ENCODE measurements at regions not wholly inside any gene's neighbourhood (a gene's known extent, or its start where the extent isn't known, plus 50 kb on each side); places are given as distances from the start of the nearest gene placed in this dataset.
"Not testable (repeated sequence)": the region's sequence is repeated elsewhere in the genome, so short reads cannot be mapped to it uniquely, and the experiment has no call there.

DNA sequence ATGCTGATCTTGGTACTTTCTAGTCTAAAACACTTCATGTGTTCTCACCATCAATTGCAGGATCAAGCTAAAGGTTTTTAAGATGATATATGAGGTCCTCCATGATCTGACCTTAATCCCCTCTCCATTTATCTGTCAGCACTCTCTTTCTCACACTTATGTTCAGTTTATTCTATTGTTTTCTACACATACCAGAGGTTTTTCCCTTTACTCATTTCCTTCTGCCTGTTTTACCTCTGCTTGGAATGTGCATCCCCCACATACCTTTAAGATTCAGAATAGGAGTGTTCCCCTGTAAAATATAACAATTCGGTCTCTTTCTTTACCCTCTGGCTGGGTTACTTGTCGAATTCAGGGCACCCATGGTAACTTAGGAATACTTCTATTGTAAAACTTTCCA is 219.1 kb upstream of the PKP2 start:
- no peak overlapping the region for H3K27ac ChIP-seq (ENCODE audit: low read depth, low read length, poor library complexity, severe bottlenecking)

DNA sequence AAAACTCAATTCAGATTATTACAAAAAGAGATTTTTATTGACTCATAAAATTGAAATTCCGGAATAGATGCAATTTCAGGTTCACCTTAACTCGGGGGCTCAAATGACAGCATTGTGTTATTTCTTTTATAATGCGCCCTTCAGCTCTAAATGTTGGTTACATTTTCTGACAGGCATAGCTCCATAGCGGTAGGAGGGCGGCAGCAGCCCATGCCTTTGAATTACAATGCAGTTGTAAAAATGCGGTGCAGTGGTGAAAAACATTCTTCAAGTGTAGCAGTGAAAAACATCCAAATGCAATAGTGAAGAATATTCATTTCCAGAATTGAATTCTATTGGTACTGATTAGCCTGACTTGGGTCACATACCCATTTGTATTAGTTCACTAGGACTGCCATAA is 215.3 kb upstream of the PKP2 start:
- H3K4me3 ChIP-seq (ENCODE audit: low read depth, low read length, poor library complexity, severe bottlenecking) = no peak overlapping the region
- intact Hi-C loops (cut with micrococcal nuclease; ENCODE audit: unreplicated experiment) = no loop called here
- H3K4me1 ChIP-seq (ENCODE audit: insufficient read depth, low read length, poor library complexity, severe bottlenecking) = no peaks in the 10 kb centered on the region
- no peaks in the 10 kb centered on the region for H3K9me3 ChIP-seq (ENCODE audit: low read depth, low read length, poor library complexity, severe bottlenecking)
- TF ChIP-seq, protein P1, sequence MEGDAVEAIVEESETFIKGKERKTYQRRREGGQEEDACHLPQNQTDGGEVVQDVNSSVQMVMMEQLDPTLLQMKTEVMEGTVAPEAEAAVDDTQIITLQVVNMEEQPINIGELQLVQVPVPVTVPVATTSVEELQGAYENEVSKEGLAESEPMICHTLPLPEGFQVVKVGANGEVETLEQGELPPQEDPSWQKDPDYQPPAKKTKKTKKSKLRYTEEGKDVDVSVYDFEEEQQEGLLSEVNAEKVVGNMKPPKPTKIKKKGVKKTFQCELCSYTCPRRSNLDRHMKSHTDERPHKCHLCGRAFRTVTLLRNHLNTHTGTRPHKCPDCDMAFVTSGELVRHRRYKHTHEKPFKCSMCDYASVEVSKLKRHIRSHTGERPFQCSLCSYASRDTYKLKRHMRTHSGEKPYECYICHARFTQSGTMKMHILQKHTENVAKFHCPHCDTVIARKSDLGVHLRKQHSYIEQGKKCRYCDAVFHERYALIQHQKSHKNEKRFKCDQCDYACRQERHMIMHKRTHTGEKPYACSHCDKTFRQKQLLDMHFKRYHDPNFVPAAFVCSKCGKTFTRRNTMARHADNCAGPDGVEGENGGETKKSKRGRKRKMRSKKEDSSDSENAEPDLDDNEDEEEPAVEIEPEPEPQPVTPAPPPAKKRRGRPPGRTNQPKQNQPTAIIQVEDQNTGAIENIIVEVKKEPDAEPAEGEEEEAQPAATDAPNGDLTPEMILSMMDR (conservative IDR thresholded peaks at IDR 0.05; ENCODE audit: low read depth, low read length) = no peak
- no peak for TF ChIP-seq EZH2 (IDR thresholded peaks at IDR 0.05; ENCODE audit: borderline replicate concordance, low read depth, low read length, poor library complexity, severe bottlenecking)
- H3K27ac ChIP-seq (ENCODE audit: low read depth, low read length, poor library complexity, severe bottlenecking) = no peak overlapping the region
- ChIA-PET CTCF (no interaction called here), POLR2A (ENCODE audit: low non-redundant PET) (no interaction called here)
- BruUV-seq (replicated peaks) = no TSS peak
- no peak for DNase-seq (ENCODE audit: low spot score)
- H3K36me3 ChIP-seq (ENCODE audit: insufficient read depth, low read length, poor library complexity, severe bottlenecking) = no peaks in the 10 kb centered on the region
- no peaks in the 10 kb centered on the region for H3K27me3 ChIP-seq (replicated peaks; ENCODE audit: insufficient read depth, low read depth, low read length, poor library complexity)

More for the DNA sequence above, 219.1 kb upstream of the PKP2 start:
- BruUV-seq (replicated peaks) = no TSS peak
- H3K9me3 ChIP-seq (ENCODE audit: low read depth, low read length, poor library complexity, severe bottlenecking) = no peaks in the 10 kb centered on the region
- ChIA-PET POLR2A (ENCODE audit: low non-redundant PET) (no interaction called here), CTCF (no interaction called here)
- H3K36me3 ChIP-seq (ENCODE audit: insufficient read depth, low read length, poor library complexity, severe bottlenecking) = no peaks in the 10 kb centered on the region
- H3K27me3 ChIP-seq (replicated peaks; ENCODE audit: insufficient read depth, low read depth, low read length, poor library complexity) = no peaks in the 10 kb centered on the region
- no peak for DNase-seq (ENCODE audit: low spot score)
- H3K4me1 ChIP-seq (ENCODE audit: insufficient read depth, low read length, poor library complexity, severe bottlenecking) = no peaks in the 10 kb centered on the region
- no peak overlapping the region for H3K4me3 ChIP-seq (ENCODE audit: low read depth, low read length, poor library complexity, severe bottlenecking)
- intact Hi-C loops (cut with micrococcal nuclease; ENCODE audit: unreplicated experiment) = no loop called here
- no peak for TF ChIP-seq EZH2 (IDR thresholded peaks at IDR 0.05; ENCODE audit: borderline replicate concordance, low read depth, low read length, poor library complexity, severe bottlenecking)
- TF ChIP-seq, protein P1 (conservative IDR thresholded peaks at IDR 0.05; ENCODE audit: low read depth, low read length) = no peak

DNA sequence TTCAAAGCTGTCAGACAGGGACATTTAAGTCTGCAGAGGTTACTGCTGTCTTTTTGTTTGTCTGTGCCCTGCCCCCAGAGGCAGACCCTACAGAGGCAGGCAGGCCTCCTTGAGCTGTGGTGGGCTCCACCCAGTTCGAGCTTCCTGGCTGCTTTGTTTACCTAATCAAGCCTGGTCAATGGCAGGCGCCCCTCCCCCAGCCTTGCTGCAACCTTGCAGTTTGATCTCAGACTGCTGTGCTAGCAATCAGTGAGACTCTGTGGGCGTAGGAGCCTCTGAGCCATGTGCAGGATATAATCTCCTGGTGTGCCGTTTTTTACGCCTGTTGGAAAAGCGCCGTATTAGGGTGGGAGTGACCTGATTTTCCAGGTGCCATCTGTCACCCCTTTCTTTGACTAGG is 211.2 kb upstream of the PKP2 start:
- H3K4me1 ChIP-seq (ENCODE audit: insufficient read depth, low read length, poor library complexity, severe bottlenecking); intact Hi-C loops (cut with micrococcal nuclease; ENCODE audit: unreplicated experiment); POLR2A ChIA-PET (ENCODE audit: low non-redundant PET): not testable (repeated sequence)

DNA sequence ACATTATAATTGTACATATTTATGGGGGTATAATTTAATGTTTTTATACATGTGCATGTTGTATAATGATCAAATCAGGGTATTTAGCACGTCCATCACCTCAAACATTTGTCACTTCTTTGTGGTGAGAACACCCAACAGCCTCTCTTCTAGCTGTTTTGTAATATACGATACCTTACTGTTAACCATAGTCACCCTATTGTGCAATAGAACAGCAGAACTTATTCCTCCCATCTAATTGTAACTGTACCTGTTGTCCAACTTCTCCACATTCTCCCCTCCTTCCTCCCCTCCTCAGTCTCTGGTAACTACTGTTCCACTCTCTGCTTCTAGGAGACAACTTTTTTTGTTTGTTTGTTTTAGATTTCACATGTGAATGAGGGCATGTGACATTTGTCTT is 197.0 kb upstream of the PKP2 start:
- TF ChIP-seq, protein P1 (conservative IDR thresholded peaks at IDR 0.05; ENCODE audit: low read depth, low read length) = no peak
- TF ChIP-seq EZH2 (IDR thresholded peaks at IDR 0.05; ENCODE audit: borderline replicate concordance, low read depth, low read length, poor library complexity, severe bottlenecking) = no peak
- DNase-seq (ENCODE audit: low spot score) = no peak
- POLR2A ChIA-PET (ENCODE audit: low non-redundant PET) = no interaction called here
- no peaks in the 10 kb centered on the region for H3K4me1 ChIP-seq (ENCODE audit: insufficient read depth, low read length, poor library complexity, severe bottlenecking)
- no peak overlapping the region for H3K27ac ChIP-seq (ENCODE audit: low read depth, low read length, poor library complexity, severe bottlenecking)
- BruUV-seq (replicated peaks) = no TSS peak
- CTCF ChIA-PET = no interaction called here
- no peaks in the 10 kb centered on the region for H3K27me3 ChIP-seq (replicated peaks; ENCODE audit: insufficient read depth, low read depth, low read length, poor library complexity)
- no peaks in the 10 kb centered on the region for H3K36me3 ChIP-seq (ENCODE audit: insufficient read depth, low read length, poor library complexity, severe bottlenecking)
- H3K9me3 ChIP-seq (ENCODE audit: low read depth, low read length, poor library complexity, severe bottlenecking) = no peaks in the 10 kb centered on the region
- intact Hi-C loops (cut with micrococcal nuclease; ENCODE audit: unreplicated experiment) = no loop called here
- H3K4me3 ChIP-seq (ENCODE audit: low read depth, low read length, poor library complexity, severe bottlenecking) = no peak overlapping the region

More for the DNA sequence above, 211.2 kb upstream of the PKP2 start:
- H3K27ac ChIP-seq (ENCODE audit: low read depth, low read length, poor library complexity, severe bottlenecking); H3K27me3 ChIP-seq (replicated peaks; ENCODE audit: insufficient read depth, low read depth, low read length, poor library complexity); CTCF ChIA-PET; H3K4me3 ChIP-seq (ENCODE audit: low read depth, low read length, poor library complexity, severe bottlenecking); H3K36me3 ChIP-seq (ENCODE audit: insufficient read depth, low read length, poor library complexity, severe bottlenecking); H3K9me3 ChIP-seq (ENCODE audit: low read depth, low read length, poor library complexity, severe bottlenecking); BruUV-seq (replicated peaks); DNase-seq (ENCODE audit: low spot score): not testable (repeated sequence)

DNA sequence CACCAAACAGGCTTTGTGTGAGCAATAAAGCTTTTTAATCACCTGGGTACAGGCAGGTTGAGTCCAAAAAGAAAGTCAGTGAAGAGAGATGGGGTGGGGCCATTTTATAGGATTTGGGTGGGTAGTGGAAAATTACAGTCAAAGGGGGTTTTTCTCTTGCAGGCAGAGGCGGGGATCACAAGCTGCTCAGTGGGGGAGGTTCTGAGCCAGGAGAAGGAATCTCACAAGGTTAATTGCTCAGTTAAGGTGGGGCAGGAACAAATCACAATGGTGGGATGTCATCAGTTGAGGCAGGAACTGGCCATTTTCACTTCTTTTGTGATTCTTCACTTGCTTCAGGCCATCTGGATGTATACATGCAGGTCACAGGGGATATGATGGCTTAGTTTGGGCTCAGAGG is 191.3 kb upstream of the PKP2 start:
- H3K36me3 ChIP-seq (ENCODE audit: insufficient read depth, low read length, poor library complexity, severe bottlenecking); H3K4me3 ChIP-seq (ENCODE audit: low read depth, low read length, poor library complexity, severe bottlenecking); H3K9me3 ChIP-seq (ENCODE audit: low read depth, low read length, poor library complexity, severe bottlenecking); intact Hi-C loops (cut with micrococcal nuclease; ENCODE audit: unreplicated experiment); H3K4me1 ChIP-seq (ENCODE audit: insufficient read depth, low read length, poor library complexity, severe bottlenecking); H3K27me3 ChIP-seq (replicated peaks; ENCODE audit: insufficient read depth, low read depth, low read length, poor library complexity); DNase-seq (ENCODE audit: low spot score); POLR2A ChIA-PET (ENCODE audit: low non-redundant PET); CTCF ChIA-PET; BruUV-seq (replicated peaks); H3K27ac ChIP-seq (ENCODE audit: low read depth, low read length, poor library complexity, severe bottlenecking): not testable (repeated sequence)

DNA sequence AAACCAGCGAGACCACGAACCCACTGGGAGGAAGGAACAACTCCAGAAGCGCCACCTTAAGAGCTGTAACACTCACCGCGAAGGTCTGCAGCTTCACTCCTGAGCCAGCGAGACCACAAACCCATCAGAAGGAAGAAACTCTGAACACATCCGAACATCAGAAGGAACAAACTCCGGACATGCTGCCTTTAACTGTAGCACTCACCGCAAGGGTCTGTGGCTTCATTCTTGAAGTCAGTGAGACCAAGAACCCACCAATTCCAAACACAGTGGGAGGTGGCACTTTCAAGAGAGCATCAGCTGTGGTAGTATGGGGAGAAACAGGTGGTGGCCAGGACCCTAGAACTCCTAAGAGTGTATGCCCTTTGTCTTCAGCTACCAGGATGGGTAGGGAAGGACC is 179.8 kb upstream of the PKP2 start:
- CTCF ChIA-PET; POLR2A ChIA-PET (ENCODE audit: low non-redundant PET); intact Hi-C loops (cut with micrococcal nuclease; ENCODE audit: unreplicated experiment): not testable (repeated sequence)

More for the DNA sequence above, 179.8 kb upstream of the PKP2 start:
- H3K4me1 ChIP-seq (ENCODE audit: insufficient read depth, low read length, poor library complexity, severe bottlenecking); H3K27me3 ChIP-seq (replicated peaks; ENCODE audit: insufficient read depth, low read depth, low read length, poor library complexity); BruUV-seq (replicated peaks); H3K9me3 ChIP-seq (ENCODE audit: low read depth, low read length, poor library complexity, severe bottlenecking); H3K4me3 ChIP-seq (ENCODE audit: low read depth, low read length, poor library complexity, severe bottlenecking); DNase-seq (ENCODE audit: low spot score); H3K36me3 ChIP-seq (ENCODE audit: insufficient read depth, low read length, poor library complexity, severe bottlenecking); H3K27ac ChIP-seq (ENCODE audit: low read depth, low read length, poor library complexity, severe bottlenecking): not testable (repeated sequence)

All from A673 (cell line).